CD14-positive monocyte (primary cell): ENCODE measurements at regions not wholly inside any gene's neighbourhood (a gene's known extent, or its start where the extent isn't known, plus 50 kb on each side); places are given as distances from the start of the nearest gene placed in this dataset.
A peak's percentile ranks its signal among the peaks of the same experiment; 100 is the strongest.

ENCODE experiments used
- DNase-seq, 3 donors: peaks; one replicate each; pipeline ENCODE4 v3.0.0-alpha.2; 2011 to 2022
- H2AFZ ChIP-seq: 2 replicates; pipeline ENCODE4 v1.6.0; 2012; ENCODE audit warnings: mild to moderate bottlenecking, low read depth, low read length, inconsistent platforms; ENCODE audit not compliant: insufficient read depth, poor library complexity, severe bottlenecking
- H3K27ac ChIP-seq, 2 donors: 1 replicate in 1 of 2; 2 replicates in 1 of 2; pipeline ENCODE4 v1.5.1; 2012 to 2013; ENCODE audit warnings: low read length in 2 of 2, control low read depth in 1 of 2, inconsistent platforms in 1 of 2, low read depth in 1 of 2, mild to moderate bottlenecking in 1 of 2
- H3K27me3 ChIP-seq, 2 donors: one replicate each; pipeline versions ENCODE4 v1.6.0 to v1.6.1; 2011 to 2013; ENCODE audit warnings: low read length in 2 of 2; ENCODE audit not compliant: control insufficient read depth in 2 of 2, insufficient read depth in 2 of 2
- H3K36me3 ChIP-seq, 2 donors: replicated peaks in 1 of 2; 1 replicate in 1 of 2; 2 replicates in 1 of 2; pipeline versions ENCODE4 v1.5.1 to v1.6.1; 2012 to 2013; ENCODE audit warnings: low read length in 2 of 2, control low read depth in 1 of 2, inconsistent platforms in 1 of 2, mild to moderate bottlenecking in 1 of 2; ENCODE audit not compliant: insufficient read depth in 2 of 2, control insufficient read depth in 1 of 2
- H3K4me1 ChIP-seq, 2 donors: 1 replicate in 1 of 2; 2 replicates in 1 of 2; pipeline versions ENCODE4 v1.5.1 to v1.6.1; 2012 to 2013; ENCODE audit warnings: low read length in 2 of 2, control low read depth in 1 of 2, inconsistent platforms in 1 of 2, mild to moderate bottlenecking in 1 of 2, moderate library complexity in 1 of 2; ENCODE audit not compliant: insufficient read depth in 2 of 2, control insufficient read depth in 1 of 2
- H3K4me2 ChIP-seq: replicated peaks from 2 replicates; pipeline ENCODE3; 2012; ENCODE audit warnings: low read length, moderate library complexity, mild to moderate bottlenecking; ENCODE audit not compliant: poor library complexity, severe bottlenecking; ENCODE audit errors: extremely low read depth
- H3K4me3 ChIP-seq, 3 experiments: fragments of 200-600 bp in 1 of 3; sonication (generic) in 1 of 3; replicated peaks in 1 of 3; 1 replicate in 2 of 3; 2 replicates in 1 of 3; pipeline ENCODE4 v1.5.1; 2011 to 2013; ENCODE audit warnings: low read length in 3 of 3, mild to moderate bottlenecking in 3 of 3, control low read depth in 2 of 3, low read depth in 2 of 3, inconsistent platforms in 1 of 3, moderate library complexity in 1 of 3
- H3K79me2 ChIP-seq: 2 replicates; pipeline ENCODE4 v1.6.0; 2012; ENCODE audit warnings: mild to moderate bottlenecking, control low read depth, inconsistent platforms, low read length, moderate library complexity; ENCODE audit not compliant: insufficient read depth
- H3K9ac ChIP-seq: 2 replicates; pipeline ENCODE4 v1.6.0; 2017; ENCODE audit warnings: low read length, mild to moderate bottlenecking; ENCODE audit not compliant: insufficient read depth, poor library complexity, severe bottlenecking
- H3K9me3 ChIP-seq, 2 donors: replicated peaks in 1 of 2; 1 replicate in 1 of 2; 2 replicates in 1 of 2; pipeline versions ENCODE4 v1.5.1 to v1.6.1; 2012 to 2013; ENCODE audit warnings: low read length in 2 of 2, control low read depth in 1 of 2; ENCODE audit not compliant: control insufficient read depth in 1 of 2, insufficient read depth in 1 of 2
- H4K20me1 ChIP-seq: 2 replicates; pipeline ENCODE4 v1.6.0; 2012; ENCODE audit warnings: mild to moderate bottlenecking, low read length, control low read depth, moderate library complexity; ENCODE audit not compliant: insufficient read depth
- H3K27ac Mint-ChIP-seq, 7 donors: one replicate each; pipeline ENCODE4 v1.8.0; 2020; ENCODE audit warnings: mild to moderate bottlenecking in 7 of 7, mixed read lengths in 7 of 7, moderate library complexity in 6 of 7, inconsistent platforms in 2 of 7
- H3K27me3 Mint-ChIP-seq, 3 donors: one replicate each; pipeline ENCODE4 v1.8.0; 2021 to 2022; ENCODE audit warnings: low read depth in 3 of 3, mild to moderate bottlenecking in 3 of 3, mixed read lengths in 3 of 3, moderate library complexity in 3 of 3, inconsistent platforms in 1 of 3
- H3K36me3 Mint-ChIP-seq, 2 donors: one replicate each; pipeline ENCODE4 v1.8.0; 2020; ENCODE audit warnings: mixed read lengths in 2 of 2, inconsistent platforms in 1 of 2, mild to moderate bottlenecking in 1 of 2
- H3K4me1 Mint-ChIP-seq: one replicate; pipeline ENCODE4 v1.8.0; 2020; ENCODE audit warnings: mild to moderate bottlenecking, mixed read lengths
- H3K4me3 Mint-ChIP-seq, 2 donors: one replicate each; pipeline ENCODE4 v1.8.0; 2020; ENCODE audit warnings: mild to moderate bottlenecking in 2 of 2, mixed read lengths in 2 of 2, moderate library complexity in 1 of 2
- H3K9me3 Mint-ChIP-seq, 7 donors: one replicate each; pipeline ENCODE4 v1.8.0; 2020 to 2022; ENCODE audit warnings: mixed read lengths in 7 of 7, mild to moderate bottlenecking in 6 of 7, moderate library complexity in 6 of 7, inconsistent platforms in 2 of 7
- WGBS: methylation state at CpG from one replicate; pipeline ENCODE4 v1.1.5; 2013; ENCODE audit warnings: missing lambda C conversion rate; ENCODE audit not compliant: insufficient coverage; 5-methylcytosine and 5-hydroxymethylcytosine counted together
- intact Hi-C, 2 donors: fragments of 100-400 bp; cut with micrococcal nuclease; formaldehyde crosslinking; loops; one replicate each; pipeline versions ENCODE4 v1.15.0 to v1.15.1; 2023
- TF ChIP-seq, protein P1 (sequence below): fragments of 200-600 bp; IDR thresholded peaks from one replicate; pipeline ENCODE4 v1.8.0; 2022; ENCODE audit warnings: antibody characterized with exemption, mild to moderate bottlenecking

DNA sequence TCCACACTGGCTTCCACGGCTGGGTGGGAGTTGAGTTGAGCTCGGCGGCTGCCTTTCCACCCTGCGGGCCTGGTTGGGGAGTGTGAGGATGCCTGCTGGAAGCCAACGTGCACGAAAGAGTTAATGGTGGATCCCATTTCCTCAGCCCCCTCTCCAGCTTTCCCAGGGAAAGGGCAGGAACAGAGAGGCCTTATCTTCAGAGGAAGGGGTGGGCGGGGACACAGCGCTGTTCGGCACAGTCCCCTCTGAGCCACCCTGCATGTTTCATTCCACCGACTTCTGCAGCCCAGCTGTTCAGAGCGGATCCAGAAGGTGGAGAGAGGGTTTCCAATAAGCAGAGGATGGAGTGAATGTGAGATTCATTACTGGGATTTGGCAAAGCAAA, 295.3 kb downstream of the SEC14L1 start:
- DNase-seq = no peak
- H3K4me2 ChIP-seq = no peak overlapping the region
- no peaks in the 10 kb centered on the region for H3K36me3 ChIP-seq
- Mint-ChIP-seq H3K36me3 (peaks cover 19 to 35% of the 10 kb centered on the region in 2 donors), H3K27ac (peak overlapping the region in 1 of 7 donors; percentile 45), H3K4me3 (peak overlapping the region; percentile 11 to 76), H3K4me1 (peaks cover 84% of the 10 kb centered on the region), H3K9me3 (no peaks in the 10 kb centered on the region), H3K27me3 (peaks cover 0 to 3% (median 2%) of the 10 kb centered on the region in 3 donors)
- H3K9me3 ChIP-seq = no peaks in the 10 kb centered on the region
- no peaks in the 10 kb centered on the region for H3K27me3 ChIP-seq
- no peak overlapping the region for H2AFZ ChIP-seq
- intact Hi-C loops = loop anchor here (5.0 kb wide), 1 partner anchor 36 kb away; no protein-coding TSS in a partner anchor
- H3K9ac ChIP-seq = no peak overlapping the region
- 60% methylated on average over 1 of the region's 11 CpGs for WGBS
- TF ChIP-seq, protein P1, sequence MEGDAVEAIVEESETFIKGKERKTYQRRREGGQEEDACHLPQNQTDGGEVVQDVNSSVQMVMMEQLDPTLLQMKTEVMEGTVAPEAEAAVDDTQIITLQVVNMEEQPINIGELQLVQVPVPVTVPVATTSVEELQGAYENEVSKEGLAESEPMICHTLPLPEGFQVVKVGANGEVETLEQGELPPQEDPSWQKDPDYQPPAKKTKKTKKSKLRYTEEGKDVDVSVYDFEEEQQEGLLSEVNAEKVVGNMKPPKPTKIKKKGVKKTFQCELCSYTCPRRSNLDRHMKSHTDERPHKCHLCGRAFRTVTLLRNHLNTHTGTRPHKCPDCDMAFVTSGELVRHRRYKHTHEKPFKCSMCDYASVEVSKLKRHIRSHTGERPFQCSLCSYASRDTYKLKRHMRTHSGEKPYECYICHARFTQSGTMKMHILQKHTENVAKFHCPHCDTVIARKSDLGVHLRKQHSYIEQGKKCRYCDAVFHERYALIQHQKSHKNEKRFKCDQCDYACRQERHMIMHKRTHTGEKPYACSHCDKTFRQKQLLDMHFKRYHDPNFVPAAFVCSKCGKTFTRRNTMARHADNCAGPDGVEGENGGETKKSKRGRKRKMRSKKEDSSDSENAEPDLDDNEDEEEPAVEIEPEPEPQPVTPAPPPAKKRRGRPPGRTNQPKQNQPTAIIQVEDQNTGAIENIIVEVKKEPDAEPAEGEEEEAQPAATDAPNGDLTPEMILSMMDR = no peak
- H3K4me3 ChIP-seq = no peak overlapping the region
- peaks cover 83 to 88% of the 10 kb centered on the region in 2 donors for H3K4me1 ChIP-seq
- peaks cover 92% of the 10 kb centered on the region for H3K79me2 ChIP-seq
- H3K27ac ChIP-seq = no peak overlapping the region
- H4K20me1 ChIP-seq = no peaks in the 10 kb centered on the region

DNA sequence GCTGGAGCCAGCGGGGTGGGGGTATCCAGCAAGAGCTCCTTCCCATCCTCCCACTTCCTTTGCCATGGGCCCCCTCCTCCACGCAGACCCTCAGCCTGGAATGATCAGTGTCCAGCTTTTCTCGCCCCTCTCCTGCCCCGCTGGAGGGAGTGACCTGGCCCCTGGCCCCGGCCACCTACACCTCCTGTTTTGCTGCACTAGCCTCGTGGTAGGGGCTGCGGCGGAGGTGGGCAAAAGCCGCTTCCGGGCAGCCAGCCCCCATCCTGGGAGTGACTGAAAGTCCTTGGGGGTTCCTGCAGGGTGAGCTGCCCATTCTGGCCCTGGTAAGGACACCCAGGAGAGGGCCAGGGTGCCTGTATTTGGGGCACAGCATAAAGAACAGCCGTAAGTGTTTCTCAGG, 295.7 kb downstream of the SEC14L1 start:
- Mint-ChIP-seq H3K4me3 (peak overlapping the region; percentile 11 to 74), H3K36me3 (peaks cover 19 to 39% of the 10 kb centered on the region in 2 donors), H3K27me3 (peaks cover 0 to 3% (median 2%) of the 10 kb centered on the region in 3 donors), H3K4me1 (peaks cover 84% of the 10 kb centered on the region), H3K27ac (peak overlapping the region in 5 of 7 donors; percentile 56 to 95 (median 87)), H3K9me3 (no peaks in the 10 kb centered on the region)
- Histone ChIP-seq H3K4me2 (peak overlapping the region; percentile 60), H3K36me3 (no peaks in the 10 kb centered on the region), H3K27ac (peak overlapping the region; percentile 82 to 92), H3K4me1 (peaks cover 83 to 88% of the 10 kb centered on the region in 2 donors), H3K9me3 (no peaks in the 10 kb centered on the region), H3K27me3 (no peaks in the 10 kb centered on the region), H3K79me2 (peaks cover 92% of the 10 kb centered on the region), H3K4me3 (peak overlapping the region in 1 of 3 experiments; percentile 63), H4K20me1 (no peaks in the 10 kb centered on the region), H2AFZ (no peak overlapping the region), H3K9ac (peak overlapping the region; percentile 7)
- DNase-seq = no peak
- intact Hi-C loops = loop anchor here (5.0 kb wide), 1 partner anchor 36 kb away; no protein-coding TSS in a partner anchor
- TF ChIP-seq, protein P1 = no peak
- 54% methylated on average over 11 of the region's 11 CpGs for WGBS
